ENCODE measurements at regions not wholly inside any gene's neighbourhood (a gene's known extent, or its start where the extent isn't known, plus 50 kb on each side); places are given as distances from the start of the nearest gene placed in this dataset.

DNA sequence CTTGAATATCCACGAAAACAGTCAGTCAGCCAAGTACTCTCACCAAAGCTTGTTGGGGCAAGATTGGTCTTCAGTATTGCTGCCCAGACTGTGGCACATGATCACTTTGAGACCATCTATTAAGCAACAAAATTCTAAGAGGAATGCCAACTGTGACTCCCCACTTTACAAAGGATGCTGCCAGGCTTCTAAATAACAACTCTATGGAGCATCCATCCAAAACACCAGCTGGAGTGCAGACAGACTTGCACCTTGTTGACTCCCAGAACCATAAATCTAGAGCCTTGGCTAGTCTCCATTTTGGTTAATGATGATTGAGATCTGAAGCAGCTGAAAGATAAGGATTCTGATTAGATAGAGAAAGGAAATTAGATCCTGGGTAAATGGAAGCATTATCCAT is 132.8 kb downstream of the DIO2 start:
- TF ChIP-seq CTCF (IDR thresholded peaks at IDR 0.05) (no peak), EZH2phosphoT487 (IDR thresholded peaks at IDR 0.05) (no peak)
